HS-5 (cell line): ENCODE measurements at regions not wholly inside any gene's neighbourhood (a gene's known extent, or its start where the extent isn't known, plus 50 kb on each side); places are given as distances from the start of the nearest gene placed in this dataset.
A peak's percentile ranks its signal among the peaks of the same experiment; 100 is the strongest.
"Not testable (repeated sequence)": the region's sequence is repeated elsewhere in the genome, so short reads cannot be mapped to it uniquely, and the experiment has no call there.

Source experiments
- DNase-seq: peaks from one replicate; pipeline ENCODE4 v3.0.0-alpha.2; 2012; ENCODE audit warnings: low read depth

- DNase-seq, result no peak
Measured at GRCh38 chr4:123674762-123675465, 278.3 kb downstream of the SPRY1 start.

GRCh38 chr4:123675567-123675966 lies 279.0 kb downstream of the SPRY1 start:
- no peak for DNase-seq

GRCh38 chr4:123676071-123676889 lies 279.7 kb downstream of the SPRY1 start:
- no peak for DNase-seq

- DNase-seq, result no peak
Measured at GRCh38 chr4:123676890-123677229, 280.3 kb downstream of the SPRY1 start.

GRCh38 chr4:123682931-123683330 lies 286.3 kb downstream of the SPRY1 start:
- DNase-seq, result no peak

- not testable (repeated sequence) for DNase-seq
Measured at GRCh38 chr4:123684937-123685336, 288.3 kb downstream of the SPRY1 start.

- DNase-seq, result not testable (repeated sequence)
Measured at GRCh38 chr4:123695531-123695930, 298.9 kb downstream of the SPRY1 start.

- no peak for DNase-seq
Measured at GRCh38 chr4:123696687-123697086, 300.1 kb downstream of the SPRY1 start.

- DNase-seq, result no peak
Measured at GRCh38 chr4:123698556-123698955, 302.0 kb downstream of the SPRY1 start.

GRCh38 chr4:123699880-123700771 lies 303.5 kb downstream of the SPRY1 start:
- peak; percentile 65 for DNase-seq

GRCh38 chr4:123701131-123701575 lies 304.6 kb downstream of the SPRY1 start:
- peak; percentile 33 for DNase-seq

GRCh38 chr4:123705419-123705818 lies 308.8 kb downstream of the SPRY1 start:
- DNase-seq, result no peak

GRCh38 chr4:123706973-123707372 lies 310.4 kb downstream of the SPRY1 start:
- DNase-seq, result no peak

GRCh38 chr4:123708902-123709301 lies 312.3 kb downstream of the SPRY1 start:
- DNase-seq, result no peak

- DNase-seq, result no peak
Measured at GRCh38 chr4:123709336-123709735, 312.7 kb downstream of the SPRY1 start.

- no peak for DNase-seq
Measured at GRCh38 chr4:123731035-123731434, 334.4 kb downstream of the SPRY1 start.

- DNase-seq, result no peak
Measured at GRCh38 chr4:123737156-123737555, 340.6 kb downstream of the SPRY1 start.

- DNase-seq, result no peak
Measured at GRCh38 chr4:123739806-123740205, 343.2 kb downstream of the SPRY1 start.

GRCh38 chr4:123740236-123740635 lies 343.6 kb downstream of the SPRY1 start:
- no peak for DNase-seq

GRCh38 chr4:123741906-123742305 lies 345.3 kb downstream of the SPRY1 start:
- DNase-seq, result no peak

- no peak for DNase-seq
Measured at GRCh38 chr4:123743848-123744247, 347.3 kb downstream of the SPRY1 start.

- DNase-seq, result no peak
Measured at GRCh38 chr4:123744664-123745290, 348.2 kb downstream of the SPRY1 start.
